Liver (tissue), 3 donors: ENCODE measurements at regions not wholly inside any gene's neighbourhood (a gene's known extent, or its start where the extent isn't known, plus 50 kb on each side); places are given as distances from the start of the nearest gene placed in this dataset.

Source experiments
- EGR1 ChIP-seq, 2 donors: IDR thresholded peaks; 2 replicates each; pipeline ENCODE4 v1.6.1; 2016 to 2018; ENCODE audit warnings: antibody characterized with exemption in 2 of 2, low read depth in 2 of 2
- FOXA1 ChIP-seq: IDR thresholded peaks from 2 replicates; pipeline ENCODE4 v1.6.1; 2016; ENCODE audit warnings: antibody characterized with exemption
- GABPA ChIP-seq, 2 donors: IDR thresholded peaks in 1 of 2; conservative IDR thresholded peaks in 1 of 2; 2 replicates each; pipeline ENCODE4 v1.6.1; 2016; ENCODE audit warnings: antibody characterized with exemption in 2 of 2, mild to moderate bottlenecking in 1 of 2, moderate library complexity in 1 of 2
- JUND ChIP-seq, 2 donors: IDR thresholded peaks; 2 replicates each; pipeline ENCODE4 v1.6.1; 2016; ENCODE audit warnings: antibody characterized with exemption in 2 of 2
- MAX ChIP-seq: IDR thresholded peaks from 2 replicates; pipeline ENCODE4 v1.6.1; 2016; ENCODE audit warnings: antibody characterized with exemption
- RAD21 ChIP-seq, 2 donors: IDR thresholded peaks; 2 replicates each; pipeline ENCODE4 v1.6.1; 2016; ENCODE audit warnings: antibody characterized with exemption in 2 of 2, mild to moderate bottlenecking in 2 of 2
- REST ChIP-seq: IDR thresholded peaks from 2 replicates; pipeline ENCODE4 v1.6.1; 2016; ENCODE audit warnings: antibody characterized with exemption, mild to moderate bottlenecking
- RXRA ChIP-seq, 2 donors: IDR thresholded peaks; 2 replicates each; pipeline ENCODE4 v1.6.1; 2017 to 2018; ENCODE audit warnings: antibody characterized with exemption in 2 of 2, mild to moderate bottlenecking in 1 of 2
- SP1 ChIP-seq: IDR thresholded peaks from 2 replicates; pipeline ENCODE4 v1.6.1; 2018; ENCODE audit warnings: antibody characterized with exemption, mild to moderate bottlenecking
- TAF1 ChIP-seq: conservative IDR thresholded peaks from 2 replicates; pipeline ENCODE4 v1.6.1; 2016; ENCODE audit warnings: antibody characterized with exemption, mild to moderate bottlenecking
- YY1 ChIP-seq: IDR thresholded peaks from 2 replicates; pipeline ENCODE4 v1.6.1; 2016; ENCODE audit warnings: antibody characterized with exemption, mild to moderate bottlenecking
- TF ChIP-seq, protein P1 (sequence below): fragments of 150-350 bp; IDR thresholded peaks from 2 replicates; pipeline ENCODE4 v1.5.1; 2017; ENCODE audit warnings: improper control_type of control experiment, low read depth, low read length; ENCODE audit not compliant: missing input control
- TF ChIP-seq, protein P2 (sequence below): IDR thresholded peaks from 2 replicates; pipeline ENCODE4 v1.6.1; 2016; ENCODE audit warnings: antibody characterized with exemption
- donor health status: healthy.
- donor health status: healthy.

- TF ChIP-seq, protein P1, sequence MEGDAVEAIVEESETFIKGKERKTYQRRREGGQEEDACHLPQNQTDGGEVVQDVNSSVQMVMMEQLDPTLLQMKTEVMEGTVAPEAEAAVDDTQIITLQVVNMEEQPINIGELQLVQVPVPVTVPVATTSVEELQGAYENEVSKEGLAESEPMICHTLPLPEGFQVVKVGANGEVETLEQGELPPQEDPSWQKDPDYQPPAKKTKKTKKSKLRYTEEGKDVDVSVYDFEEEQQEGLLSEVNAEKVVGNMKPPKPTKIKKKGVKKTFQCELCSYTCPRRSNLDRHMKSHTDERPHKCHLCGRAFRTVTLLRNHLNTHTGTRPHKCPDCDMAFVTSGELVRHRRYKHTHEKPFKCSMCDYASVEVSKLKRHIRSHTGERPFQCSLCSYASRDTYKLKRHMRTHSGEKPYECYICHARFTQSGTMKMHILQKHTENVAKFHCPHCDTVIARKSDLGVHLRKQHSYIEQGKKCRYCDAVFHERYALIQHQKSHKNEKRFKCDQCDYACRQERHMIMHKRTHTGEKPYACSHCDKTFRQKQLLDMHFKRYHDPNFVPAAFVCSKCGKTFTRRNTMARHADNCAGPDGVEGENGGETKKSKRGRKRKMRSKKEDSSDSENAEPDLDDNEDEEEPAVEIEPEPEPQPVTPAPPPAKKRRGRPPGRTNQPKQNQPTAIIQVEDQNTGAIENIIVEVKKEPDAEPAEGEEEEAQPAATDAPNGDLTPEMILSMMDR = no peak
- TF ChIP-seq, protein P2, sequence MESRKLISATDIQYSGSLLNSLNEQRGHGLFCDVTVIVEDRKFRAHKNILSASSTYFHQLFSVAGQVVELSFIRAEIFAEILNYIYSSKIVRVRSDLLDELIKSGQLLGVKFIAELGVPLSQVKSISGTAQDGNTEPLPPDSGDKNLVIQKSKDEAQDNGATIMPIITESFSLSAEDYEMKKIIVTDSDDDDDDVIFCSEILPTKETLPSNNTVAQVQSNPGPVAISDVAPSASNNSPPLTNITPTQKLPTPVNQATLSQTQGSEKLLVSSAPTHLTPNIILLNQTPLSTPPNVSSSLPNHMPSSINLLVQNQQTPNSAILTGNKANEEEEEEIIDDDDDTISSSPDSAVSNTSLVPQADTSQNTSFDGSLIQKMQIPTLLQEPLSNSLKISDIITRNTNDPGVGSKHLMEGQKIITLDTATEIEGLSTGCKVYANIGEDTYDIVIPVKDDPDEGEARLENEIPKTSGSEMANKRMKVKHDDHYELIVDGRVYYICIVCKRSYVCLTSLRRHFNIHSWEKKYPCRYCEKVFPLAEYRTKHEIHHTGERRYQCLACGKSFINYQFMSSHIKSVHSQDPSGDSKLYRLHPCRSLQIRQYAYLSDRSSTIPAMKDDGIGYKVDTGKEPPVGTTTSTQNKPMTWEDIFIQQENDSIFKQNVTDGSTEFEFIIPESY = no peak
- TF ChIP-seq MAX = no peak
- no peak for TF ChIP-seq RAD21 (IDR thresholded peaks at IDR 0.05)
- TF ChIP-seq YY1 = no peak
- TF ChIP-seq TAF1 = no peak
- no peak for TF ChIP-seq JUND (IDR thresholded peaks at IDR 0.05)
- no peak for TF ChIP-seq RXRA (IDR thresholded peaks at IDR 0.05)
- TF ChIP-seq FOXA1 = no peak
- TF ChIP-seq SP1 = no peak
- no peak for TF ChIP-seq EGR1 (IDR thresholded peaks at IDR 0.05; ENCODE audit: low read depth in 2 of 2)
- no peak for TF ChIP-seq REST
- no peak for TF ChIP-seq GABPA (IDR thresholded peaks at IDR 0.05 in 1 of 2, conservative IDR thresholded peaks at IDR 0.05 in 1 of 2)
Observed at GRCh38 chr5:17067657-17068392, 131.7 kb upstream of the MYO10 start.
